PC-3 (cell line): ENCODE measurements at regions not wholly inside any gene's neighbourhood (a gene's known extent, or its start where the extent isn't known, plus 50 kb on each side); places are given as distances from the start of the nearest gene placed in this dataset.

Experiments used
- ATAC-seq: fragments of 200-7000 bp; cut with Tn5 transposase; 2 replicates; pipeline ENCODE4 v1.9.1; 2020; ENCODE audit warnings: mild to moderate bottlenecking, moderate library complexity
- BruUV-seq: library from RNA; stranded (reverse); fragments of 400-500 nt; replicated peaks from 2 replicates; lab custom pipeline; 2021; lab: Mats Ljungman, UMichigan
- CTCF ChIA-PET: fragments of 300-600 bp; sonication (Branson Sonifier 250); formaldehyde crosslinking; loops from one replicate; lab custom pipeline; 2022; ENCODE audit warnings: antibody characterized with exemption; lab: Charles Lee
- POLR2A ChIA-PET: fragments of 300-600 bp; sonication (Branson Sonifier 250); formaldehyde crosslinking; loops from one replicate; lab custom pipeline; 2022; ENCODE audit warnings: antibody characterized with exemption; ENCODE audit not compliant: unreplicated experiment; lab: Charles Lee
- DNase-seq: peaks from one replicate; pipeline ENCODE4 v3.0.0-alpha.2; 2015
- H2AFZ ChIP-seq: fragments of 300-600 bp; sonication (generic); 2 replicates; pipeline ENCODE4 v1.6.0; 2016; ENCODE audit warnings: antibody characterized with exemption, low read length
- H3F3A ChIP-seq: fragments of 300-600 bp; sonication (generic); one replicate; pipeline ENCODE4 v1.6.0; 2017; ENCODE audit warnings: antibody characterized with exemption, low read length, control low read depth, mild to moderate bottlenecking; ENCODE audit not compliant: unreplicated experiment
- H3K27ac ChIP-seq: fragments of 300-600 bp; sonication (generic); 2 replicates; pipeline ENCODE4 v1.5.1; 2016; ENCODE audit warnings: mild to moderate bottlenecking, low read length
- H3K27me3 ChIP-seq: fragments of 300-600 bp; sonication (generic); 2 replicates; pipeline ENCODE4 v1.6.1; 2016; ENCODE audit warnings: low read length, mixed read lengths
- H3K36me3 ChIP-seq: fragments of 300-600 bp; sonication (generic); 2 replicates; pipeline ENCODE4 v1.6.1; 2016; ENCODE audit warnings: low read depth, mixed run types, low read length, mixed read lengths
- H3K4me1 ChIP-seq: fragments of 300-600 bp; sonication (generic); 2 replicates; pipeline ENCODE4 v1.5.1; 2016; ENCODE audit warnings: low read length; ENCODE audit not compliant: insufficient read depth
- H3K4me2 ChIP-seq: fragments of 300-600 bp; sonication (generic); 2 replicates; pipeline ENCODE4 v1.6.0; 2016; ENCODE audit warnings: low read length
- H3K4me3 ChIP-seq: fragments of 300-600 bp; sonication (generic); 2 replicates; pipeline ENCODE4 v1.5.1; 2016; ENCODE audit warnings: mild to moderate bottlenecking, low read length, mixed read lengths
- H3K79me2 ChIP-seq: fragments of 300-600 bp; sonication (generic); 2 replicates; pipeline ENCODE4 v1.6.1; 2017; ENCODE audit warnings: low read length, mixed read lengths
- H3K9ac ChIP-seq: fragments of 300-600 bp; sonication (generic); 2 replicates; pipeline ENCODE4 v1.6.0; 2016; ENCODE audit warnings: mild to moderate bottlenecking, low read length
- H3K9me2 ChIP-seq: fragments of 300-600 bp; sonication (generic); replicated peaks from 2 replicates; pipeline ENCODE4 v1.6.1; 2016; ENCODE audit warnings: mixed run types, low read length, mixed read lengths
- H3K9me3 ChIP-seq: fragments of 300-600 bp; sonication (generic); 2 replicates; pipeline ENCODE4 v1.6.1; 2016; ENCODE audit warnings: low read length, mixed read lengths
- H4K20me1 ChIP-seq: fragments of 300-600 bp; sonication (generic); 2 replicates; pipeline ENCODE4 v1.6.1; 2016; ENCODE audit warnings: low read length, mixed read lengths
- CTCF ChIP-seq: fragments of 300-600 bp; sonication (generic); conservative IDR thresholded peaks from 2 replicates; pipeline ENCODE4 v1.5.1; 2017; ENCODE audit warnings: antibody characterized with exemption, low read depth, mild to moderate bottlenecking, low read length
- EZH2 ChIP-seq: fragments of 300-600 bp; sonication (generic); IDR thresholded peaks from one replicate; pipeline ENCODE4 v1.6.1; 2017; ENCODE audit warnings: antibody characterized with exemption, mild to moderate bottlenecking, low read length; ENCODE audit not compliant: unreplicated experiment
- EZH2phosphoT487 ChIP-seq: fragments of 300-600 bp; sonication (generic); IDR thresholded peaks from 2 replicates; pipeline ENCODE4 v1.6.1; 2018; ENCODE audit warnings: mild to moderate bottlenecking, antibody characterized with exemption, low read length, borderline replicate concordance
- intact Hi-C: fragments of 100-400 bp; cut with micrococcal nuclease; formaldehyde crosslinking; loops from 2 replicates; pipeline ENCODE4 v1.9.0; 2023

DNA sequence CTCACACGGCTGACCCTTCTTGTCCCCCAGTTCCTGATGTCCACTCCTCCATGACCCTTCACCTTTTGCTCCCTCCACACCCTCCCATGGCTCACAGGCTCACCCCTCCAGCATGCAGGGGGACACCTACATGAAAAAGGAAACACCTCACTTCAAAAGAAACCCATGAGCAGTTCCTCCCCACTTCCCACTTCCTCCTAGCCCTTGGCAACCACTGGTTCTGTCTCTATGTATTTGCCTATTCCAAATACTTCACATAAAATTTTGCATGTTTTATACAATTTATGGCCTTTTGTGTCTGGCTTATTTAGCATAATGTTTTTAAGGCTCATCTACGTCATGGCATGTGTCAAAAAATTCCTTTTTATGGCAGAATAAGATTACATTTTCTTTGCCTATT lies 100.2 kb upstream of the S1PR3 start:
- H3K4me1 ChIP-seq = peaks cover 11% of the 10 kb centered on the region; the same call in 1 of the 2 replicates
- H4K20me1 ChIP-seq = no peaks in the 10 kb centered on the region
- H3K36me3 ChIP-seq = no peaks in the 10 kb centered on the region
- CTCF ChIA-PET = no interaction called here
- no peak for TF ChIP-seq EZH2phosphoT487
- TF ChIP-seq CTCF = no peak
- no peak for TF ChIP-seq EZH2
- H3K9me3 ChIP-seq = no peaks in the 10 kb centered on the region
- H3K79me2 ChIP-seq = no peaks in the 10 kb centered on the region
- no peak overlapping the region for H2AFZ ChIP-seq
- no peak overlapping the region for H3K27ac ChIP-seq
- no peaks in the 10 kb centered on the region for H3F3A ChIP-seq
- H3K4me2 ChIP-seq = no peak overlapping the region
- no peak overlapping the region for H3K9ac ChIP-seq
- no peak overlapping the region for H3K4me3 ChIP-seq
- no peaks in the 10 kb centered on the region for H3K9me2 ChIP-seq
- no peaks in the 10 kb centered on the region for H3K27me3 ChIP-seq
- POLR2A ChIA-PET = no interaction called here
- no TSS peak for BruUV-seq
- no peak for ATAC-seq
- intact Hi-C loops = no loop called here
- no peak for DNase-seq

DNA sequence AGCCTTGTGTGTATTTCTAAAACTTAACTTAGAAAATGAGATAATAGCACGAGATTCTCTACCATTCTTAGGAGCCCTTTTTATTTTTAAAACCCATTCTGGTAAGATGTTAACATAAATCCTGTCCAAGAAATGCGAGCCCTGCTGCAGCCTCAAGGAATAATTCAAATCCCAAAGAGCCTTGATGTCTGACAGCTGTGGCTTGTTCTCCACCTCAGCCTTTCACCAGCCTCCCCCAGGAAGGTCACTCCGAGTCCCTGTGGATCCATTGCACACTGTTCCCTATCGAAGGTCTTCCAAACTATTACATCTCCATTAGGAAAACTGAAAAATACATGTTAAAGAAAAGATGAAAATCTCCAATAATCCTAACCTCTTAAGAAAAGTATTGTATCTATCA lies 98.5 kb upstream of the S1PR3 start:
- POLR2A ChIA-PET = no interaction called here

GRCh38 chr9:88897081-88897480 lies 94.2 kb upstream of the S1PR3 start:
- intact Hi-C loops = no loop called here
- Histone ChIP-seq H3K79me2 (no peaks in the 10 kb centered on the region), H3K4me3 (no peak overlapping the region), H3K9me2 (no peaks in the 10 kb centered on the region), H3K9ac (no peak overlapping the region), H2AFZ (no peak overlapping the region), H3K27me3 (no peaks in the 10 kb centered on the region), H3K4me1 (no peaks in the 10 kb centered on the region), H3F3A (no peaks in the 10 kb centered on the region), H3K27ac (no peak overlapping the region), H3K4me2 (no peak overlapping the region), H3K36me3 (no peaks in the 10 kb centered on the region), H4K20me1 (no peaks in the 10 kb centered on the region), H3K9me3 (no peaks in the 10 kb centered on the region)
- DNase-seq (no peak), ATAC-seq (no peak)
- POLR2A ChIA-PET = no interaction called here
- no TSS peak for BruUV-seq
- CTCF ChIA-PET = no interaction called here
- TF ChIP-seq EZH2phosphoT487 = no peak
- no peak for TF ChIP-seq CTCF
- TF ChIP-seq EZH2 = no peak

More for the DNA sequence above, 98.5 kb upstream of the S1PR3 start:
- H3K9me3 ChIP-seq = no peaks in the 10 kb centered on the region
- no peak for TF ChIP-seq CTCF
- TF ChIP-seq EZH2 = no peak
- TF ChIP-seq EZH2phosphoT487 = no peak
- no peak overlapping the region for H3K9ac ChIP-seq
- H3K36me3 ChIP-seq = no peaks in the 10 kb centered on the region
- DNase-seq (no peak), ATAC-seq (no peak)
- no peak overlapping the region for H3K4me3 ChIP-seq
- CTCF ChIA-PET = no interaction called here
- no peak overlapping the region for H3K27ac ChIP-seq
- intact Hi-C loops = no loop called here
- no peaks in the 10 kb centered on the region for H3K9me2 ChIP-seq
- H3K27me3 ChIP-seq = no peaks in the 10 kb centered on the region
- H2AFZ ChIP-seq = no peak overlapping the region
- H4K20me1 ChIP-seq = no peaks in the 10 kb centered on the region
- H3K79me2 ChIP-seq = no peaks in the 10 kb centered on the region
- no TSS peak for BruUV-seq
- H3F3A ChIP-seq = no peaks in the 10 kb centered on the region
- no peak overlapping the region for H3K4me2 ChIP-seq
- no peaks in the 10 kb centered on the region for H3K4me1 ChIP-seq
